Keratinocyte (primary cell): ENCODE measurements at regions not wholly inside any gene's neighbourhood (a gene's known extent, or its start where the extent isn't known, plus 50 kb on each side); places are given as distances from the start of the nearest gene placed in this dataset.

Experiments
- DNase-seq: peaks from one replicate; pipeline ENCODE4 v3.0.0-alpha.2; 2011; ENCODE audit warnings: low read depth, missing footprints, low spot score
- FAIRE-seq: peaks from 2 replicates; lab custom pipeline; 2011; peaks lifted over from hg19 to GRCh38; lab: Jason Lieb, UNC
- H2AFZ ChIP-seq: 2 replicates; pipeline ENCODE4 v1.6.0; 2012; ENCODE audit warnings: low read length, control low read depth, inconsistent platforms; ENCODE audit not compliant: control insufficient read depth
- H3K27ac ChIP-seq: 2 replicates; pipeline ENCODE4 v1.5.1; 2011; ENCODE audit warnings: low read length; ENCODE audit not compliant: control insufficient read depth, insufficient read depth
- H3K27me3 ChIP-seq: 3 replicates; pipeline ENCODE4 v1.6.0; 2011; ENCODE audit warnings: low read length; ENCODE audit not compliant: control insufficient read depth, insufficient read depth; ENCODE audit errors: extremely low read depth
- H3K36me3 ChIP-seq, 2 experiments: 2 replicates in 1 of 2; 3 replicates in 1 of 2; pipeline ENCODE4 v1.5.1; 2011; ENCODE audit warnings: low read length in 2 of 2, mild to moderate bottlenecking in 1 of 2; ENCODE audit not compliant: control insufficient read depth in 2 of 2, insufficient read depth in 2 of 2; ENCODE audit errors: extremely low read depth in 1 of 2
- H3K4me1 ChIP-seq: 3 replicates; pipeline ENCODE4 v1.5.1; 2011; ENCODE audit warnings: low read length; ENCODE audit not compliant: control insufficient read depth, insufficient read depth; ENCODE audit errors: extremely low read depth
- H3K4me2 ChIP-seq: 3 replicates; pipeline ENCODE4 v1.6.0; 2011; ENCODE audit warnings: low read depth, low read length; ENCODE audit not compliant: control insufficient read depth, insufficient read depth; ENCODE audit errors: extremely low read depth
- H3K4me3 ChIP-seq, 3 experiments: fragments of 200-600 bp in 1 of 3; sonication (generic) in 1 of 3; 2 replicates in 2 of 3; 3 replicates in 1 of 3; pipeline ENCODE4 v1.5.1; 2011 to 2016; ENCODE audit warnings: low read length in 3 of 3, mild to moderate bottlenecking in 3 of 3, control low read depth in 2 of 3, inconsistent platforms in 1 of 3, low read depth in 1 of 3, mixed read lengths in 1 of 3, mixed run types in 1 of 3, moderate library complexity in 1 of 3; ENCODE audit not compliant: control insufficient read depth in 2 of 3, insufficient read depth in 2 of 3; ENCODE audit errors: extremely low read depth in 1 of 3
- H3K79me2 ChIP-seq: 2 replicates; pipeline ENCODE4 v1.6.0; 2012; ENCODE audit warnings: low read length; ENCODE audit not compliant: control insufficient read depth, insufficient read depth
- H3K9ac ChIP-seq: 3 replicates; pipeline ENCODE4 v1.6.0; 2011; ENCODE audit warnings: low read length; ENCODE audit not compliant: control insufficient read depth, insufficient read depth; ENCODE audit errors: extremely low read depth
- H3K9me1 ChIP-seq: 3 replicates; pipeline ENCODE4 v1.6.0; 2011; ENCODE audit warnings: low read length; ENCODE audit not compliant: control insufficient read depth, insufficient read depth; ENCODE audit errors: extremely low read depth
- H3K9me3 ChIP-seq: 2 replicates; pipeline ENCODE4 v1.5.1; 2012; ENCODE audit warnings: low read depth, low read length; ENCODE audit not compliant: control insufficient read depth
- H4K20me1 ChIP-seq: 3 replicates; pipeline ENCODE4 v1.6.0; 2011; ENCODE audit warnings: low read length; ENCODE audit not compliant: control insufficient read depth, insufficient read depth; ENCODE audit errors: extremely low read depth
- CTCF ChIP-seq, 3 experiments: IDR thresholded peaks in 1 of 3; conservative IDR thresholded peaks in 1 of 3; optimal IDR thresholded peaks in 1 of 3; 2 replicates in 2 of 3; 3 replicates in 1 of 3; pipeline versions ENCODE3 to v1.5.1; 2011; ENCODE audit warnings: low read length in 3 of 3, mild to moderate bottlenecking in 3 of 3, moderate library complexity in 2 of 3, control low read depth in 1 of 3, inconsistent platforms in 1 of 3; ENCODE audit not compliant: insufficient read depth in 2 of 3; ENCODE audit errors: extremely low read depth in 1 of 3
- EZH2 ChIP-seq: IDR thresholded peaks from one replicate; pipeline ENCODE4 v1.6.1; 2012; ENCODE audit warnings: inconsistent platforms, mild to moderate bottlenecking, low read length, moderate library complexity
- dilution Hi-C: fragments of 300-500 bp; cut with MboI; formaldehyde crosslinking; loops from one replicate; pipeline ENCODE4 v1.7.0; 2020; ENCODE audit warnings: low sequenced_read_pairs; ENCODE audit not compliant: extremely low pct_ligation_motif_present

DNA sequence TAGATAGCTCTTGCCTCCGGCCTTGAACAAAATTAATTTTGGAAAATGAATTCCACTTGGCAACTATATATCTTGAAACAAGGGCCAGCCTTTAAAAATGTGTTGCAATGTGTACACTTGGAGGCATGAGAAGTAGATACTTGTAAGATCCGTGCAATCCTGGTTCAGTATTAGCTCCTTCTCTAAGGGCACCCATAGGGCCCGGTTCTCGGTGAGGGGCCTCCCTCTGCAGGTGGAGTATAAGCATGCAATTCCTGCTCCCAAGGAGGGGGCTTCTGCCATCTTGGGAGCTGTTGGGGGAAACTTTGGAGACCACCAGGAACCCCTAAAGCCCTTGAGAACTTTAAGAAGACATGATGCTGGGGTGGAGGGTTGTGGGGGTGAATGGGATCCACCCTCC lies 388.7 kb upstream of the RGMA start:
- no peak overlapping the region for H3K9ac ChIP-seq
- H3K27ac ChIP-seq, result no peak overlapping the region
- H3K36me3 ChIP-seq, result no peaks in the 10 kb centered on the region
- no peaks in the 10 kb centered on the region for H3K9me1 ChIP-seq
- H4K20me1 ChIP-seq, result no peaks in the 10 kb centered on the region
- no peaks in the 10 kb centered on the region for H3K9me3 ChIP-seq
- dilution Hi-C loops, result no loop called here
- no peak overlapping the region for H2AFZ ChIP-seq
- no peak overlapping the region for H3K4me3 ChIP-seq
- H3K4me2 ChIP-seq, result no peak overlapping the region
- FAIRE-seq, result no peak
- peaks cover 17% of the 10 kb centered on the region for H3K4me1 ChIP-seq
- no peaks in the 10 kb centered on the region for H3K27me3 ChIP-seq
- no peaks in the 10 kb centered on the region for H3K79me2 ChIP-seq
- no peak for TF ChIP-seq EZH2
- no peak for TF ChIP-seq CTCF (optimal IDR thresholded peaks at IDR 0.05 in 1 of 3, IDR thresholded peaks at IDR 0.05 in 1 of 3, conservative IDR thresholded peaks at IDR 0.05 in 1 of 3; ENCODE audit: extremely low read depth in 1 of 3, insufficient read depth in 2 of 3, low read length in 3 of 3)
- DNase-seq, result no peak

GRCh38 chr15:93477188-93477587 lies 388.2 kb upstream of the RGMA start:
- peak; percentile 48 for FAIRE-seq
- no peak for TF ChIP-seq EZH2
- TF ChIP-seq CTCF (optimal IDR thresholded peaks at IDR 0.05 in 1 of 3, IDR thresholded peaks at IDR 0.05 in 1 of 3, conservative IDR thresholded peaks at IDR 0.05 in 1 of 3; ENCODE audit: extremely low read depth in 1 of 3, insufficient read depth in 2 of 3, low read length in 3 of 3), result no peak
- peak overlapping the region; percentile 19 for H3K4me2 ChIP-seq
- H3K9me1 ChIP-seq, result no peaks in the 10 kb centered on the region
- dilution Hi-C loops, result no loop called here
- H3K27me3 ChIP-seq, result no peaks in the 10 kb centered on the region
- H3K4me3 ChIP-seq, result no peak overlapping the region
- H3K79me2 ChIP-seq, result no peaks in the 10 kb centered on the region
- H2AFZ ChIP-seq, result no peak overlapping the region
- no peaks in the 10 kb centered on the region for H3K36me3 ChIP-seq
- no peak for DNase-seq
- no peaks in the 10 kb centered on the region for H4K20me1 ChIP-seq
- H3K4me1 ChIP-seq, result peaks cover 14% of the 10 kb centered on the region
- H3K27ac ChIP-seq, result peak overlapping the region; percentile 45
- no peak overlapping the region for H3K9ac ChIP-seq
- no peaks in the 10 kb centered on the region for H3K9me3 ChIP-seq
